Kidney (tissue), 13 donors: ENCODE measurements at regions not wholly inside any gene's neighbourhood (a gene's known extent, or its start where the extent isn't known, plus 50 kb on each side); places are given as distances from the start of the nearest gene placed in this dataset.

ENCODE experiments used
- DNase-seq, 5 donors: peaks; one replicate each; pipeline ENCODE4 v3.0.0-alpha.2; 2013 to 2020
- FAIRE-seq: peaks from 2 replicates; lab custom pipeline; 2012; peaks lifted over from hg19 to GRCh38; lab: Jason Lieb, UNC
- H3K27ac ChIP-seq, 2 donors: one replicate each; pipeline ENCODE4 v1.7.0; 2013; ENCODE audit warnings: low read depth in 2 of 2, low read length in 2 of 2, inconsistent platforms in 1 of 2
- H3K27me3 ChIP-seq: one replicate; pipeline ENCODE4 v1.7.1; 2013; ENCODE audit warnings: low read length, inconsistent platforms; ENCODE audit not compliant: control insufficient read depth, insufficient read depth
- H3K36me3 ChIP-seq, 3 donors: one replicate each; pipeline versions ENCODE4 v1.7.0 to v1.7.1; 2013; ENCODE audit warnings: low read length in 3 of 3, control low read depth in 1 of 3, inconsistent platforms in 1 of 3; ENCODE audit not compliant: insufficient read depth in 3 of 3, control insufficient read depth in 2 of 3
- H3K4me1 ChIP-seq, 3 donors: one replicate each; pipeline versions ENCODE4 v1.7.0 to v1.7.1; 2013; ENCODE audit warnings: low read length in 3 of 3, inconsistent platforms in 1 of 3, low read depth in 1 of 3; ENCODE audit not compliant: control insufficient read depth in 2 of 3, insufficient read depth in 2 of 3
- H3K4me3 ChIP-seq, 3 donors: one replicate each; pipeline versions ENCODE4 v1.7.0 to v1.8.1; 2013; ENCODE audit warnings: low read length in 3 of 3, control low read depth in 1 of 3, inconsistent platforms in 1 of 3
- H3K9ac ChIP-seq, 3 donors: one replicate each; pipeline versions ENCODE4 v1.7.0 to v1.7.1; 2013; ENCODE audit warnings: low read length in 3 of 3, control low read depth in 1 of 3, inconsistent platforms in 1 of 3
- H3K9me3 ChIP-seq, 3 donors: one replicate each; pipeline versions ENCODE4 v1.7.0 to v1.7.1; 2013; ENCODE audit warnings: low read length in 3 of 3, control low read depth in 1 of 3, inconsistent platforms in 1 of 3; ENCODE audit not compliant: control insufficient read depth in 2 of 3, insufficient read depth in 1 of 3
- intact Hi-C: fragments of 100-400 bp; cut with DNase I; formaldehyde crosslinking; loops from one replicate; pipeline ENCODE4 v1.11.1; 2022
- TF ChIP-seq, protein P1 (sequence below): IDR thresholded peaks from 3 replicates; pipeline ENCODE4 v1.5.1; 2012; ENCODE audit warnings: mild to moderate bottlenecking, moderate library complexity, borderline replicate concordance; ENCODE audit not compliant: insufficient read depth; ENCODE audit errors: extremely low read depth
- donor health status: control.
- donor health status: control.
- donor health status: control.
- donor health status: control.
- donor health status: control.
- donor health status: DM: yes; HTN: yes; CAD: no.
- donor health status: Normal renal cell carcinoma (clear cell type).

DNA sequence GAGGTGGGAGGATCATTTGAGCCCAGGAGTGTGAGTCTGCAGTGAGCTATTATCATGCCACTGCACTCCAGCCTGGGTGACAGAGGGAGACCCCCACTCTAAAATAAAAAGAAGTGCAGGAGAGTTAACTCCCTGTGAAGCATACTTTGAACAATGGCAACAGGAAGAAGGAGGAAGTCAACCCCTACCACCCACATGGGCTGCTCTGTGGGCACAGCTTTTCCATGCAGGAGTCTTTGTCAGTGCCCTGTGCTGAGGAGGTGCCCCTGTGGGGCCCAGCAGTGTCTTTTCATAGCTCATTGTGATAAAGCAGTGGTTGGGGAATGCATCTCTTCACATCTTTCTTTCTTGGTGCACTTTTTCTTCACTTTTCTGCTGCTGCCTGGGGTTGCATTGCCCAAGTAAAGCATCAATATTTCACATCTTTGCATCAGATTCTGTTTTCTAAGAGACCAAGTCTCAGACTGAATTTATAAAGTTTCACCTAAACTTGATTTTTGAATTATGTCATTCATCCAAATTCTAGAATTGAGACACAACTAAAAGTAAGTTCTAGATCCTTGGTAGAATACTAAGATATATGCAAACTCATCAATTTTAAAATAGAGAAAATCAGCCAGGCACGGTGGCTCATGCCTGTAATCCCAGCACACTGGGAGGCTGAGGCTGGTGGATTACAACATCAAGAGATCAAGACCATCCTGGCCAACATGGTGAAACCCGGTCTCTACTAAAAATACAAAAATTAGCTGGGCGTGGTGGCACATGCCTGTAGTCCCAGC lies 316.6 kb downstream of the DNAH5 start:
- no peaks in the 10 kb centered on the region for H3K36me3 ChIP-seq
- H3K27ac ChIP-seq, result no peak overlapping the region
- TF ChIP-seq, protein P1, sequence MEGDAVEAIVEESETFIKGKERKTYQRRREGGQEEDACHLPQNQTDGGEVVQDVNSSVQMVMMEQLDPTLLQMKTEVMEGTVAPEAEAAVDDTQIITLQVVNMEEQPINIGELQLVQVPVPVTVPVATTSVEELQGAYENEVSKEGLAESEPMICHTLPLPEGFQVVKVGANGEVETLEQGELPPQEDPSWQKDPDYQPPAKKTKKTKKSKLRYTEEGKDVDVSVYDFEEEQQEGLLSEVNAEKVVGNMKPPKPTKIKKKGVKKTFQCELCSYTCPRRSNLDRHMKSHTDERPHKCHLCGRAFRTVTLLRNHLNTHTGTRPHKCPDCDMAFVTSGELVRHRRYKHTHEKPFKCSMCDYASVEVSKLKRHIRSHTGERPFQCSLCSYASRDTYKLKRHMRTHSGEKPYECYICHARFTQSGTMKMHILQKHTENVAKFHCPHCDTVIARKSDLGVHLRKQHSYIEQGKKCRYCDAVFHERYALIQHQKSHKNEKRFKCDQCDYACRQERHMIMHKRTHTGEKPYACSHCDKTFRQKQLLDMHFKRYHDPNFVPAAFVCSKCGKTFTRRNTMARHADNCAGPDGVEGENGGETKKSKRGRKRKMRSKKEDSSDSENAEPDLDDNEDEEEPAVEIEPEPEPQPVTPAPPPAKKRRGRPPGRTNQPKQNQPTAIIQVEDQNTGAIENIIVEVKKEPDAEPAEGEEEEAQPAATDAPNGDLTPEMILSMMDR, result no peak
- H3K9ac ChIP-seq, result no peak overlapping the region
- no peak for FAIRE-seq
- H3K4me1 ChIP-seq, result no peaks in the 10 kb centered on the region
- intact Hi-C loops, result no loop called here
- H3K27me3 ChIP-seq, result no peaks in the 10 kb centered on the region
- no peak for DNase-seq
- peaks cover 0 to 5% (median 0%) of the 10 kb centered on the region in 3 donors for H3K9me3 ChIP-seq
- no peak overlapping the region for H3K4me3 ChIP-seq

DNA sequence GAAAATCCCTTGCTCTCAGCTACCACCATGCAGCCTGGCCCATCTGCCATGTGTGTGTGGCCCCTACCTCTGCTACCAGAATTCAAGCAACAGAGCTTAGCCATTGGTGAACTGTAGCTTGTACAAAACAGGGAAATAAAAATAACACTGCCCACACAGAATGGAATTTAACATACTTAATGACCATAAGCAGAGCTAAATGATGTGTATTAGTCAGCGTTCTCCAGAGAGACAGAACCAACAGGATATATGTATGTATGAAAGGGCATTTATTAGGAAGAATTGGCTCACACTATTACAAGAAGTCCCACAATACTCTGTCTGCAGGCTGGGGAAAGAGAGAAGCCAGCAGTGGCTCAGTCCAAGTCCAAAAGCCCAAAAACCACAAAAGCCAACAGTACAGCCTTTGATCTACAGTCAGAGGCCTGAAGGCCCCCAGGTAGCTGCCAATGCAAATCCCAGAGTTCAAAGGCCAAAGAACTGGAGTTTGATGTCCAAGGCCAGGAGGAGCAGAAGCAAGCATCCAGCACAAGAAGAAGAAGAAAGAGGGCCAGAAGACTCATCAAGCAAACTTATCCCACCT lies 318.8 kb downstream of the DNAH5 start:
- no peaks in the 10 kb centered on the region for H3K27me3 ChIP-seq
- H3K27ac ChIP-seq, result no peak overlapping the region
- no peaks in the 10 kb centered on the region for H3K4me1 ChIP-seq
- H3K9ac ChIP-seq, result no peak overlapping the region
- H3K4me3 ChIP-seq, result no peak overlapping the region
- no peak for FAIRE-seq
- TF ChIP-seq, protein P1, result no peak
- no peak for DNase-seq
- no peaks in the 10 kb centered on the region for H3K36me3 ChIP-seq
- peaks cover 0 to 5% (median 0%) of the 10 kb centered on the region in 3 donors for H3K9me3 ChIP-seq
- intact Hi-C loops, result no loop called here

DNA sequence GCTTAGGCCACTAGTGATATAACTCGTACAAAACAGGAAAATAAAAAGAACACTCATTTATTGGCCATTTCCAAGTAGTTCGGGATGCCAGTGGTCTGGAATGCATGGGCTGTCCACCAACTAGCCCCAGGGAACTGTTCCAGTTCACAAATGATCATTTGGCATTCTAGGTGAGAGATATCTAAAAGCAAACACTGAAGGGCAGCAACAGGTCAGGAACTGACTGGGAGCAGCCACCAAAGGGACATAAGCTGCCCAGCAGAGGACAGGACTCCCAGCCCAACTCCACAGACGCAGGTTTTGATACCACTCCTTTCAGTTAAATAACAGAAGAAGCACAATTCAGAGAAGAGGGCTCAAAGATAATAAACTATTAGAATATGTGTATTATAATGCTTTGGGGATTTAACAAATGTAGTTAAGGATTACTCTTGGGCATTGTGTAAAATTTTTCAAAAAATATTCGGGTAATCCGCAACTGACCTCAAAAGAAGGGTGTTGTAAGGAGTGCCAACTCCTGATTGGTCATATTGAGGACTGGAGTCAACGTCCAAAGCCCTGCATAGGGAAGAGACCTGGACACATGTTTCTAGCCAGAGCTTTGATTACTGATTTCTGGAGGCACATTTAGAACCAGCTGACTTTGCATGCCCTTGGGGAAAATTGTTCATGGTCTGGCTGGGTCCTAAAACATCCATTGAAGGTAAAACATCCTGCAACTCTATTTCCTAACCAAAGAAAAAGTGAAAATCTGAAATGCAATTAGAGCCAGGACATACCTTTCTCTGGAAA lies 320.0 kb downstream of the DNAH5 start:
- no peaks in the 10 kb centered on the region for H3K4me1 ChIP-seq
- no peak overlapping the region for H3K27ac ChIP-seq
- H3K36me3 ChIP-seq, result no peaks in the 10 kb centered on the region
- intact Hi-C loops, result no loop called here
- H3K27me3 ChIP-seq, result no peaks in the 10 kb centered on the region
- DNase-seq (no peak), FAIRE-seq (no peak)
- no peak overlapping the region for H3K9ac ChIP-seq
- no peak overlapping the region for H3K4me3 ChIP-seq
- peaks cover 0 to 5% (median 0%) of the 10 kb centered on the region in 3 donors for H3K9me3 ChIP-seq
- TF ChIP-seq, protein P1, result no peak
